CD4-positive, alpha-beta T cell treated with Interleukin-17A for 1 hour (primary cell): ENCODE measurements at regions not wholly inside any gene's neighbourhood (a gene's known extent, or its start where the extent isn't known, plus 50 kb on each side); places are given as distances from the start of the nearest gene placed in this dataset.

ENCODE experiments used
- DNase-seq: peaks from one replicate; pipeline ENCODE4 v3.0.0-alpha.2; 2020

DNA sequence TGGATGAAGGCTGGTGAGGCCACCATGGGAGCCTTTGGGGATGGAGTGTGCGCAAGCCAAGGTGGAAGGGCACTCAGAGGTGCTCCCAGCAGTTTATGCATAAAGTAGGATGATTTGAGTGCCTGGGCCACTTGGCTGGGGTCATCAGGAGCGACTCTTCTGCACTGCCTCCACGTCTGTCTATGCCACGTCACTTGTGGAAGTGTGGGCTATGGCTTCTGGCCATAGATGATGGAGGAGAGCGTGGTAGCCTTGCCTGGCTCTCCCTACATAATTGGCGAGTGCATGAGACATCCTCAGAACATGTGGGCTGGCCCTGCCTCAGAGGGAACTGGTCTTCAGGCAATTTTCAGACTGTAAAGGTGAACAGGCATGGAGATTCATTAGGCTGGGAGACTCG, 182.9 kb downstream of the TEX29 start:
- no peak for DNase-seq

DNA sequence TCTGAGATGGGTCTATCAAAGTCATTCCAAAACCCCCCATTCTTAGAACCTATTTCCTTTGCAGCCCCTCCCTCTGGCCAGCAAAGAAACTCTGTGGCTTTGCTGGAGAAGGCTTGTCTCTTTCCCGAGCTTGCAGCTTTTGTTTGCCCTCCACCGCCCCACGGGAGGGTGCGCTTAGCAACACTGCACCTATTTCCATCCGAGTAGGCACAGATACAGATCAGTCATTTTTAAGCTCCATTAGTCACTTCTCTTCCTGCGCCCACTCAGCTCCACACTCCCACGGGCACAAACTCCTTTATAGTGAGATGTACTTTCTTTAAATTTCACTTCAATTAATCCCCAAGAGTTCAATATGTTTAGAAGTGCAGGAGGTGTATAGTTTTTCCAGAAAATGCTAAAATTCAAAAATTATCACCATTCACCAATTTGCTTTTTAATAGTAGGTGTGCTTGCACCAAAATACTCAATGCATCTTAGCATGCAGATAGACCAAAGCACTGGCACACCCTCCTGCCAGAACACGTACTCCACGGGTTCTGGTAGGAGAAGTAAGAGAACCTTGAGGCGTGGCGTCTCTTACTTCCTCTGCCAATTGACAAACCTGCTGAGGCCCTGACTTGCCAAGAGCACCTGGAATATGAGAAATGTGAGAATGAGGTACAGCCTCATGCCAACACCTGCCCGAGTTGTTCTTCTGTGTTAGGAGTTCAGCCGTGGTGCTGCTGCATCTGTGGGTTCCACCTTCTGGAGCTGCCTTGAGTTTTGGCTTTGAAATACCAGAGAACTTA, 183.7 kb downstream of the TEX29 start:
- DNase-seq = no peak

DNA sequence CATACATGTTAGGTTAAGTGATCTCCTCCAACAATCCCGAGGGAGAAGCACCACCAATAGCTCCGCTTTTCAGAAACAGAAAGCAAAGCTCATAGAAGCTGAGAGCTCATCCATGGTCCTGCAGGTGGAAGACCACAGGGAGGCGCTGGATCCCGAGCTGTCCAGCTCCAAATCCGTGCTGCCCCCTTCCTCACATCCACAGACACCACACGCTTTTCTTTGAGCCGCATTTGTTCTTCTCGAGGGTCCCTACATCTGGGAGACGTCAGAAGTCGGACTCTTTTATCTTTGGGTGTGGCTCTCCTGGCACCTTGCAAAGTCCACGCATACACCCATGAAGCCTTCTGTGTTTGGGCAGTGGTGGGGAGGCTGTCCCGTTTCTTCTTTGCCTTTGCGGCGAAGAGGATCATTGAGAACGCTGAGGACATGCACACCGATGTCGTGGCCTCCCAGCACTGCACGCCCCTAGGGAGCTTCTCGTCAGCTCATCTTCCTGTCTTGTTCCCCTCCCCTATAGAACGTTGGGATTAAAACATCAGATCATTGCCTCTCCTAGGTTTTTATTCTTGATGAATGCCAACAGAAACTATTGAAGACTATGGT, 184.8 kb downstream of the TEX29 start:
- DNase-seq = no peak

DNA sequence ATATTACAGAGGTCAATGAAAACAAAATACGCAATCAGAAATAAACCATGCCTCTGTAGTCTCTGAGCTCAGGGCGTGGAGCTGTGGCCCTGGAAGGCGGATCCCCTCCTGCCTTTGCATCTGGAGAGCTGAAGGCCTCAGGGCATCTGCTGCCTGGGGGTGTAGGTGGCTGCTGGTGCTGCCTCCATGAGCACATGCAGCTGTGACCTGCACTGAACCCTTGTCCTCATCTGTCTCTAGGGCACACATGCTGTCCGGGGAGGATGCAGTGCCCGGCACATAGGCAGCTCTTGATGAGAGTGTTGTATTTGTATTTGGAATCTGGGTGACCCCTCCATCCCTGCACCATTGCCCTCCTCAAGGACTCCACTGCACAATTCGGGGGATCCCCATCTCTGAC, 185.7 kb downstream of the TEX29 start:
- no peak for DNase-seq

DNA sequence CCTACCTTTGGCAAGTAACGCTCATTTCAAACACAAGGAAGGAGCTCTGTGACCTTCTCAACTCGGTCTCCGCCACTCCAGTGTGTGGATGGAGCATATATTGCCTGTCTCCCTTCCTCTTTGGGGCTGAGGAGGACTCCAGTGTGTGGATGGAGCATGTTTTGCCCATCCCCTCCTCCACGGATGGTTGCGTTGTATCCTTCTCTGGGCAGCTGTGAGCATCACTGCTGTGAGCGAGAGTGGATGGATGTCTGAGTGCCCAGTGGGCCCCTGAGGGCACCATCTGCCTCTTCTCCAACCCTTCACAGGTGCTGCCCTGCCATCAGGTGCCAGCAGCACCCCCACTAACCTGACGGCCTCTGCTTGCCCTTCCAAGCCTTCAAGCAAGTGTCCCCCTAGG, 186.2 kb downstream of the TEX29 start:
- DNase-seq = no peak

DNA sequence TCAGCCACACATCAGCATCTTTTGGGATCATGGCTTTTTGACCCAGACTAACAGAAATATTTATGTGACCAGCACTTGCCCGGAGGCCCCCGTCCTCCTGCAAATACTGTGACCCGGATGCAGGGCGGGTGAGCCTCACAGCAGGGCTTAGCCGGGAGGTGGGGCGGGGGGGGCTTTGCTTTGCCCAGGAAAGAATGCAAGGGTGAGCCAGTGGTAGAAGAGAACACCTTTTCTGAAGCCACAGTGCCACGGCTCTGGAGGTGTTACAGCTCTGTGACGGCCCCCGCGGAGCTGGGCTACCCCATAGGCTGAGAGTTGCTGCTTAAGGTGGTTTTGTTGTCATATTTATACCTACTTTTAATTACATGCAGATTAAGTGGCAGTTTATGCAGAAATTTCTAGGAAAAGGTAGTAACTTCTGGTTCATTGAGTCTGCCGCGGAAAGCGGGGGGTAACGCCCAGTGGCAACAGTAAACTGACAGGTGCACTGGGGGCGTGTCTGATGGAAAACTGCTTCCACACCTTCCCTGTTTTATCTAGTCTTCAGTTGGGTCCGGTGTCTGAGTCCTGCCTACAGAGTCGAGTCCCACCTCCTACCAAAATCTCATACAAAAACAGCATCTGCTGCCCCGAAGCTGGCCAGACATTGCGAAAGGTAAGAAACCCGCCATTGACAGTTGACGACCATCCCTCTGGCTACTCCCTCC, 187.9 kb downstream of the TEX29 start:
- no peak for DNase-seq

DNA sequence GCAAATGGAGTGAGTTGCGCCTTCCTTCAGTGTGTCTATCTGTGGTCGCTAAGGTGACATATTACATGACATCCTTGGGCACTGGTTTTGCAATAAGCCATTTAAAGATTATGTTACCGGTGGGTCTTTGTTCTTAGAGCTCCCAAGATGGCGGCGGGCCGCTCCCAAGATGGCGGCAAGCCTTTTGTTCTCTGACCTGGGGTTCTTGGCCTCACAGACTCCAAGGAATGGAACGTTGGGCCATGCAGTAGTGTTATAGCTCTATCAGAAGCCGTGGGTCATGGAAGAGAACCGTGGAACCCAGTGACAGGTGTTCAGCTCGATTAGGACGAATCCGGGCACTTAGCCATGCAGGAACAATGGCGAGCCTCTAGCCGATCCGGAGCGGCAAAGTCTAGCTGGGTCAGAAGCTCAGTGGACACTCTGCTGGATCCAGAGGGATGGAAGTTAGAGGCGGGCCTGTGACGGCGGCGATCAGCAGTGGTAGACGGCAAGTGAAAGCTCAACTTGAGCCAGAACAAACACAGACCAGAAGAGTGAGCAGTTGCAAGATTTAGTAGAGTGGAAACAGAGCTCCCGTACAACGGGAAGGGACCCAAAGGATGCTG, 188.6 kb downstream of the TEX29 start:
- DNase-seq = no peak

DNA sequence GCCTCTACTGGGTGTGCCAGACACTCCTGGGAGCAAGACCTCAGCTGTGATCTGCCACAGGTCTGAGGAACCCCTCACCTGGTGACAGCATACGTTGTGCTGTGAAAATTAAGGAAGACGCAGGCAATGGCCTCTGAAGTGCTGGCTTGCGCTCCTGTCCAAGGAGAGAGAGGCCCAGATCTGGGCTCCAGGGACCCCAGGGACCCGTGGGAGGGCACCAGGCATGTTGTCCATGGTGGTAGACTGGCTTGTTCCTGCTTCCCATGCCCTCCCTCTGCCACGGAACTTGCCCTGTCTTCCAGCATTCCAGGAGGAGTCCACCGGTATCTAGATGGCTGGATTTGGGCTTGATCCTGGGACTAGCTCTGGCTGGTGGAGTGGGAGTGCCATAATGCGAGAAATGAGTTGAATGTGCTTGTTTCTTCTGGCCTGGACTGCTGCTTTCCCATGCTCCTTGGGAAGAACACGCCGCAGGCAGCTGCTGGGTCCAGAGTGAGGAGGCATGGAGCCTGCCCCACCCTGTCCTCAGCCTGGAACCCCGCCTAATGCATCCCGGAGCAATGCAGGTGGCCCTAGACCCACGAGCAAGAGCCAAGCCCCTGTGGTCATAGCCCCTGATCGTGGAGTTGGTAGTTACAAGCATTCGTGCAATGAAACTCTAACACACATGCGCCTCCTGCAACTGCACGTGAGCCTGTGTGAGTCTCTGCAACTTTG, 190.2 kb downstream of the TEX29 start:
- DNase-seq = no peak

DNA sequence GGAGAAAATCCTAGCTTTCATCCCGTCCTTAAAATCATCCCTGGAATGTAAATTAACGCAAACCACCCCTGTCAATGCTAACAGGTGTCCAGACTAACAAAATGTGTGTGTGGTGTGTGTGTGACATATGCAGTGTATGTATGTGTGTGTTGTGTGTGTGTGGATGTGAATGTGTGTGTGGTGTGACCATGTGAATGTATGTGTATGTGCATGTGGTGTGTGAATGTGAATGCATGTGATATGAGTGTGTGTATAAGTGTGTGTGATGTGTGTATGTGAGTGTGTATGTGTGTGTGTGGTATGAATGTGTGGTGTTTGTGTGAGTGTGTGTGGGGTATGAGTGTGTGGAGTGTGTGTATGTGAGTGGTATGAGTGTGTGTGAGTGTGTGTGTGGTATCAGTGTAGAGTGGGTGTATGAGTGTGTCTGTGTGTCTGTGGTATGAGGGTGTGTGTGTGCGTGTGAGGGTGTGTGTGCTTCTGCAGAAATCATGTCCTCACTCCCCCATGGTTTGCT, 190.8 kb downstream of the TEX29 start:
- no peak for DNase-seq

DNA sequence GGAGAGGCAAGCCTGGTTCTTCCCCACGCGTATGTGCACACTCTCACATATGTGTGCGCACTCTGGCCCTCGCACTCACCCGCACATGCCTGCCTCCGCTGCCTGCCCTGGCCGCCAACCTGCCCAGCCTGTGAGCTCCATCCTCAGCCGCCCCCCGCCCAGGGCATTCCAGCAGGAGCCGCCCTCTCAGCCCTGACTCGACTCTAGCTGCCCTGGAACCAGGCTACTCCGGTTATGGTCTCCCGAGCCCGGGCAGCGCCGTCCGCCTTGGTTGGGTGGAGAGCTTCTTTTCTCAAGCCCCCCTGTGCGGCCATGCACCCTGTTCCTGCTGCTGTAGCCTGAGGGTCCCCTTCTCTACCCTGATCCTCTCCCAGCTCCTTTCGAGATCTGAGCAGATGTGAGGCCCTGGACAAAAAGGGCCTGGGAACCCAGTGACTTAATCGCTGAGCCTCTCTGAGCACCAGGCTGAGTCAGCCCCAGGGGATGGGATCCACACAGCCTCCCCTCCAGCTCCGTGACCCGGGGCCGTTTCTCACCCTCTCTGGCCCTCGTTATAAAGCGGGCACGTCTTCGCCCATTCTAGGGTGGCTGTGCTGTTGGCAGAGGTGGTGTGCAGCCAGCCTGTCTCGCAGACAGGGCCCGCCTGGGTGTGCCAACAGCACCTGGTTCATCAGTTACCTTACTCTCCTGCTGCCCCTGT, 191.5 kb downstream of the TEX29 start:
- no peak for DNase-seq

DNA sequence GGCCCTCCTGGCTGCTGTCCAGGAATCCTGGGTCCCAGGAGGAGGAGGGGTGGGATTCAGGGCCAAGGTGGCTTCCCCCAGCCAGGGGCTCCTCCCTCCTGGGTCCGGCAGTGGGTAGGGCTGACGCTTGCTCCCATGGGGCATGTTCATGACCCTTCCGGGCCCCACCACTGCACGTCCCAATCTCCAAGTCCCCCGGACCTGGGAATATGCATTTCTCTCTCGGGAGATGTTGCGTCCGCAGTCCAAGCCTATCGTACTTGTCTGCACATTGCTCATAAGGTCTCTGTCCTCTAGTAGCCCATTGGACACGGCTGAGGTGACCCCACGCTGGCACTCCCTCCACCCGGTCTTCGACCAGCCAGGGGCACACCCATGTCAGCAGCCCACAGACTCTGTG, 192.3 kb downstream of the TEX29 start:
- no peak for DNase-seq

DNA sequence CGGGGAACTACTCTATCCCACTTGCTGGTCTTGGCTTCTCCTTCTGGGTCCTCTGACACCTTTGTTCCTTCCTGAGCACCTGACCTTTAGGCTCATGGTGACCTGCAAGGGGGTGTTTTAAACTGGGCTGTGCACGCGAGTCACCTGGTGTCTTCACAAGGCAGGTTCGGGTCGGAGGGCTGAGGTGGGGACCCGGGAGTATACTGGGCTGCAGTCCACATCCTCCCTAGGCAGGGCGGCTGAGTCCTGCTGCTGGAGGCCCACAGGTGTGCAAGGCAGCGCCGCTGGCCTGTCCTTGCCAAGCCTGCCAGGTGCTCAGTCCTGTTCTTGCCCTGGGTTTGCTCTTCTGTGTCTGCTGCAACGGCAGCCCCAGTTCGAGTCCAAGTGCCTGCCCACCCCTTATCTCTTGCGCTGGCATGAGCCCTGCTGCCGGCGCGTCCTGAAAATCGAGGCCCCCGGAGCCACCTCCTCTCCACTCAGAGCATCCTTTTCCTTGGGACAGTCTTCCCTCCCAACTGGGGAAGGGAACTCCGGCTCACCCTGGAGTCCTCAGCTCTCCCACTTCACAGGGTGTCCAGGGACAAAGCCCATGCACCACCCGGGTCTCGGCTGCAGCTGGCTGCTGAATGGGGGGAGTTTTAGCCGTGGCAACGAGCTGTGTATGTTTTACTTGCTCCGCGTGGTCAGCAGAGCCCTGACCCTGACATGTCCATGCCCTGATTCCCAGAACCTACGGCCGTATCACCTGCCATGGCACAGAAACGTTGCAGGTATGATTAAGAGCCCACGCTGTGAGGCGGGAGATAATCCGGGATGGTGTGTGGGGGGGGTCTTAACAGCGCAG, 193.5 kb downstream of the TEX29 start:
- DNase-seq = no peak

DNA sequence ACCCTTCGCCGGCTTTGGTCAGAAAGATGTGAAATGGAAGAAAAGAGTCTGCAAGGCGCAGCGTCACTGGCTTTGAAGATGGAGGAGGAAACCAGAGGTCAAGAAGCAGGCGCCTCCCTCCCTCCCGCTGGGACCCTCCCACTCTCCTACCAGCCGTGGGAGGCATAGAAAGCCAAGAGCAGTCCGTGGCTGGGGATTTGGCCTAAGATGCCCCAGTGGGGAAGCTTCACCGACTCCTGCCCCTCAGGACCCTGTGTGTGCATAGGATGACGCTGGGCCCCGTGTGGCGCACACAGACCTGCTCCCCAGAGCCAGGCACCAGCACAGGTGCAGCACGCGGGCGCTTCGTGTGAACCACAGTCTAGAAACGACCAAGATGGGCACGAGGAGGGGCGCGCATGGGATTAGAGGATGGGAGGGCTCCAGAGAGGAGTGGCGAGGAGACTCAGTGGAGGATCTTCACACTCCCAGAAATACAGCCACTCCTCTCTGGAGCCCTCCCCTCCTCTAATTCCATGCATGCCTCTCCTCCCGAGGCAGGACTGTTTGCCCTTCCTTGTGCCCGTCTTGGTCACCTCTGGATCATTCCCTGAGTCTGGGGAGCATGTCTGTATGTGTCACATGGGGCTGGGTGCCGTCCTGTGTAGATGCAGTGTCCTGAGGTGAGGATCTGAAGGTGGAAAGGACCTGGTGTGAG, 194.3 kb downstream of the TEX29 start:
- no peak for DNase-seq

DNA sequence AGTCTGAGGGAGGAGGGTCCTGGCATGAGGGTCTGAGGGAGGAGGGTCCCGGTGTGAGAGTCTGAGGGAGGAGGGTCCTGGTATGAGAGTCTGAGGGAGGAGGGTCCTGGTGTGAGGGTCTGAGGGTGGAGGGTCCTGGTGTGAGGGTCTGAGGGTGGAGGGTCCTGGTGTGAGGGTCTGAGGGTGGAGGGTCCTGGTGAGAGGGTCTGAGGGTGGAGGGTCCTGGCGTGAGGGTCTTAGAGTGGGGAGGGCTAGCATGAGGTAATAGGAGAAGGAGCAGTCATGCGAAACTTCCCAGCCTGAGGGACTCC, 194.8 kb downstream of the TEX29 start:
- DNase-seq = no peak

DNA sequence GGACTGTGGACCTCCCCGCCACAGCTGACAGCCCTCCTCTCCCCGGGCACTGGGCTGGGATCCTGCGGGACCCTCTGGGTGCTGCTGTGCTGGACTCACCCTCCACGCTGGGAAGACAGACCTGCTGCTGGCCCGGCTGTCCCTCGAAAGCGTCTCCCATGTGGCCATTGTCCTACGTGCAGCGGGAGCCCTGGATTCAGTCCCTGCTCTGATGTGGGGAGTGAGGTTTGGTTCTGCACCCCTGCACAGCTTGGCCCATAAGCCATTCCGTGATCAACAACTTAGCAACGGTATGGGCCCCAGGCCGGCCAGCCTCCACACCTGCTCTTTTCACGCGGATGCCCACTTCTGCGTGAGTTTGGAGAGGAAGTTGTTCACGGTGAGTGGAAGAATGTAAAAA, 195.2 kb downstream of the TEX29 start:
- no peak for DNase-seq

DNA sequence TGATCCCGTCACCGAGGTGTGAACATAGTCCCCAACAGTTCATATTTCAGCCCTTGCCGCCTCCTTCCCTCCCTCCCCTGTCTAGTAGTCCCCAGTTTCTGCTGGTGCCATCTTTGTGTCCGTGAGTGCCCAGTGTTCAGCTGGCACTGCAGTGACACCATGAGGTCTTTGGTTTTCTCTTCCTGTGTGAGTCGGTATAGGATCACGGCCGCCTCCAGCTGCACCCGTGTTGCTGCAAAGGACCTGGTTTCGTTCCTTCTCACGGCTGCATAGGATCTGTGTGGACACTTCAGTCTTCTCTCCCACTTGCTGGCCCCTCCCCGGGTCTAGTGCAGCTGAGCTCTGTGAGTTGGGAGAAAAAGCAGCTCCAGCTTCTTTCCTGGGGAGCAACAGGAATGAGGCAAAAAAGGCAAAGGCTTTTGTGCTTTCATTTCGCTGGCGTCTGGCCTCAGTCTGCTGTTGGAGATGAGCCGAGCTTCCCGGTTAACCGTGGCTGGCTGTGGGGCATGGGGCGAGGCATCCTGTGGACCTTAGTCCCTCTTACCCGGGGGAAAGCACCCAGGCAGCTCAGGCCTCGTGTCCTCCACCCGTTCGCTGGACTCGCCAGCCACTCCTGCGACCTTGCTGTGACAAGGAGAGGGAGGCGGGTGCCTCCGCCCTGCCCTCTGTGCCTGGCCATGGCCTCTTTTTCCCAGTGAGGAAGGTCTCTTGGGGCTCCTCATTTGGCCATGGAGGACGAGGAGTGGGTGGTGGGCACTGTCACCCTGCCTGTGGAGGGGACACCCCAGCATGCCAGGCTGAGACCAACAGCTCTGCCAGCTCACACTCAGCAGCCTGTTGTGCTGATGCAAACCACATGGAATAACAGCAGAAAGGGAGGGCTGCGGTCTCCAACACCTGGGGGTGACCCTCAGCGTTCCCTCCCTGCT, 196.5 kb downstream of the TEX29 start:
- no peak for DNase-seq

DNA sequence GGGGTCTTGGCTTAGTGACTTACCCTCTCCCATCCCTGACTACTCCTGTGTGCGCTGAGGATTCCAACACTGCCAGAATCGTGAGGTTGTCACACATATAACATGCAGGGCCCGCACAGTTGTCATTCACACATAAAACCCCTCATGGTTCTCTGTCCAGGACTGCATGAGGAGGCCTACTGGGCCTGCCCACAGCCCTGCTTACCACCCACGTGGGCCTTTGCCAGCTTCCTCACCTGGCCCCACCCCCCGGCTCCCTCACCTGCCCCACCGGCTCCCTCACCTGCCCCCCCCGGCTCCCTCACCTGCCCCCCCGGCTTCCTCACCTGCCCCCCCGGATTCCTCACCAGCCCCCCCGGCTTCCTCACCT, 197.2 kb downstream of the TEX29 start:
- no peak for DNase-seq

DNA sequence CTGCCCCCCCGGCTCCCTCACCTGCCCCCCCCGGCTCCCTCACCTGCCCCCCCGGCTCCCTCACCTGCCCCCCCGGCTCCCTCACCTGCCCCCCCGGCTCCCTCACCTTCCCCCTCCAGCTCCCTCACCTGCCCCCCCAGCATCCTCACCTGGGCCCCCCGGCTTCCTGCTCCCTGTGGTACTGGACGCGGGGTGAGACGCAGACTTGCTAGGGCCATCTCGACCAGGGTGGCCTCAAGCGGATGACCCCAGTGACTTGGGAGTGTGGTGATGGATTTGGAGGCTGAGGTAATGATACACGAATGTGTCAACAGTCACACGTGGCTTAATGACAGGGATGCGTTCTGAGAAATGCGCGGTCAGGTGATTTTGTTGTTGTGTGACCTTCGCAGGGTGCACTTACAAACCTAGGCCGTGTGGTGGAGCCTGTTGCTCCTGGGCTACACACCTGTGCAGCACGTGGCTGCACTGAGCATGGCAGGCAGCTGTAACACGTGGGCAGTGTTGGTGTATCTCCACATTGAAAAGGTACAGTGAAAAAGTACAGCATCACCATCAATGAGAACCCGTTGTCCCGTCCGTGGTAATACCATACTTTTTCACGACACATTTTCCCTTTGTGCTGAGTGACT, 197.8 kb downstream of the TEX29 start:
- no peak for DNase-seq

DNA sequence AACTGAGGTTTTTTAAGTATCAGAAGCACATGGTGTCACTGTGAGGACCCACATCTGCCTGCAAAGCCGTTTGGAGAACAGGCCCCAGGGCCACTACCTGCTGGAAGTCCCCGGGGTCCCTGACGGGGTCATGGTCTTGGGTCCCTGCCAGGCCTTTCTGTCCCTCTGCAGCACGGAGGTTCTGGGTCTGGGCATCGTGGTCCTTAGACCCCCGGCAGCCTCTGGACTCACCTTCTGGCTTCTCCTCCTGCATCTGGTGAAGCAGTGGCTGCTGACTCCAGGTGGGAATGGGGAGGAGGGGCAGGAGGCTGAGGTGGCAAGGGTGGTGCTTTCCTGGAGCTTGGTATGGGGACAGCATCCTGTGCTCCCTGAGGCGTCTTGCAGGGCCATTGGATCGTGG, 198.6 kb downstream of the TEX29 start:
- DNase-seq = no peak
